ENCODE measurements at regions not wholly inside any gene's neighbourhood (a gene's known extent, or its start where the extent isn't known, plus 50 kb on each side); places are given as distances from the start of the nearest gene placed in this dataset.

- POLR2A ChIA-PET (ENCODE audit: low non-redundant PET), result no interaction called here
- CTCF ChIA-PET, result no interaction called here
- H3K27ac ChIP-seq, result no peak overlapping the region
- TF ChIP-seq CTCF (conservative IDR thresholded peaks at IDR 0.05; ENCODE audit: low read depth), result no peak
- no peak for DNase-seq (ENCODE audit: low spot score)
Observed at GRCh38 chr15:93565201-93565600, 476.2 kb upstream of the RGMA start.

- ChIA-PET POLR2A (ENCODE audit: low non-redundant PET) (no interaction called here), CTCF (no interaction called here)
- no peak for DNase-seq (ENCODE audit: low spot score)
- no peak for TF ChIP-seq CTCF (conservative IDR thresholded peaks at IDR 0.05; ENCODE audit: low read depth)
- H3K27ac ChIP-seq, result no peak overlapping the region
Observed at GRCh38 chr15:93563218-93563617, 474.2 kb upstream of the RGMA start.

- POLR2A ChIA-PET (ENCODE audit: low non-redundant PET), result no interaction called here
- no peak for DNase-seq (ENCODE audit: low spot score)
- TF ChIP-seq CTCF (conservative IDR thresholded peaks at IDR 0.05; ENCODE audit: low read depth), result no peak
- CTCF ChIA-PET, result no interaction called here
- no peak overlapping the region for H3K27ac ChIP-seq
Observed at GRCh38 chr15:93562395-93563123, 473.5 kb upstream of the RGMA start.

- ChIA-PET CTCF (no interaction called here), POLR2A (ENCODE audit: low non-redundant PET) (no interaction called here)
- no peak overlapping the region for H3K27ac ChIP-seq
- no peak for TF ChIP-seq CTCF (conservative IDR thresholded peaks at IDR 0.05; ENCODE audit: low read depth)
- no peak for DNase-seq (ENCODE audit: low spot score)
Observed at GRCh38 chr15:93557696-93558095, 468.7 kb upstream of the RGMA start.

GRCh38 chr15:93553167-93553935 lies 464.3 kb upstream of the RGMA start:
- DNase-seq (ENCODE audit: low spot score), result no peak
- TF ChIP-seq CTCF (conservative IDR thresholded peaks at IDR 0.05; ENCODE audit: low read depth), result no peak
- POLR2A ChIA-PET (ENCODE audit: low non-redundant PET), result no interaction called here
- CTCF ChIA-PET, result no interaction called here
- H3K27ac ChIP-seq, result no peak overlapping the region

GRCh38 chr15:93543093-93543492 lies 454.1 kb upstream of the RGMA start:
- CTCF ChIA-PET, result no interaction called here
- no peak overlapping the region for H3K27ac ChIP-seq
- DNase-seq (ENCODE audit: low spot score), result no peak
- POLR2A ChIA-PET (ENCODE audit: low non-redundant PET), result no interaction called here
- TF ChIP-seq CTCF (conservative IDR thresholded peaks at IDR 0.05; ENCODE audit: low read depth), result no peak

Data from RWPE1 (cell line).